H9 (cell line): ENCODE measurements at regions not wholly inside any gene's neighbourhood (a gene's known extent, or its start where the extent isn't known, plus 50 kb on each side); places are given as distances from the start of the nearest gene placed in this dataset.

ENCODE experiments used
- DNase-seq: peaks from one replicate; pipeline ENCODE4 v3.0.0-alpha.2; 2017
- H2AFZ ChIP-seq: one replicate; pipeline ENCODE4 v1.6.1; 2013; ENCODE audit warnings: mild to moderate bottlenecking, low read length, control low read depth, moderate library complexity
- H2AK5ac ChIP-seq: 2 replicates; pipeline ENCODE4 v1.6.1; 2013; ENCODE audit warnings: low read length, control low read depth, mixed read lengths; ENCODE audit not compliant: insufficient read length
- H2BK120ac ChIP-seq: one replicate; pipeline ENCODE4 v1.6.1; 2013; ENCODE audit warnings: low read depth, mild to moderate bottlenecking, low read length, control low read depth, inconsistent platforms; ENCODE audit not compliant: poor library complexity, severe bottlenecking
- H2BK12ac ChIP-seq: 2 replicates; pipeline ENCODE4 v1.6.1; 2013; ENCODE audit warnings: low read length, control low read depth, mixed read lengths, low read depth; ENCODE audit not compliant: insufficient read length
- H2BK15ac ChIP-seq: 2 replicates; pipeline ENCODE4 v1.6.1; 2013; ENCODE audit warnings: low read depth, low read length, control low read depth
- H2BK20ac ChIP-seq: one replicate; pipeline ENCODE4 v1.6.1; 2013; ENCODE audit warnings: low read depth, mild to moderate bottlenecking, low read length, control low read depth, inconsistent platforms; ENCODE audit not compliant: poor library complexity, severe bottlenecking
- H2BK5ac ChIP-seq: 2 replicates; pipeline ENCODE4 v1.6.1; 2013; ENCODE audit warnings: low read length, control low read depth, mixed read lengths; ENCODE audit not compliant: insufficient read length
- H3K14ac ChIP-seq: 2 replicates; pipeline ENCODE4 v1.6.1; 2013; ENCODE audit warnings: low read length, control low read depth; ENCODE audit not compliant: insufficient read depth
- H3K18ac ChIP-seq: 2 replicates; pipeline ENCODE4 v1.6.1; 2013; ENCODE audit warnings: low read depth, mild to moderate bottlenecking, mixed read lengths, low read length, control low read depth; ENCODE audit not compliant: insufficient read length
- H3K23ac ChIP-seq: 2 replicates; pipeline ENCODE4 v1.6.1; 2013; ENCODE audit warnings: low read length, control low read depth, mixed read lengths, low read depth; ENCODE audit not compliant: insufficient read length
- H3K23me2 ChIP-seq: 2 replicates; pipeline ENCODE4 v1.6.1; 2013; ENCODE audit warnings: low read depth, mild to moderate bottlenecking, mixed read lengths, low read length, control low read depth; ENCODE audit not compliant: insufficient read length, poor library complexity, severe bottlenecking
- H3K27ac ChIP-seq: 2 replicates; pipeline ENCODE4 v1.5.1; 2013; ENCODE audit warnings: low read length, control low read depth, mixed read lengths, low read depth; ENCODE audit not compliant: insufficient read length
- H3K27me3 ChIP-seq: 2 replicates; pipeline ENCODE4 v1.6.1; 2013; ENCODE audit warnings: low read length, control low read depth, inconsistent platforms; ENCODE audit not compliant: insufficient read depth
- H3K4ac ChIP-seq: 2 replicates; pipeline ENCODE4 v1.6.1; 2013; ENCODE audit warnings: low read depth, mild to moderate bottlenecking, control low read depth, inconsistent platforms, low read length, moderate library complexity
- H3K4me1 ChIP-seq: 2 replicates; pipeline ENCODE4 v1.6.1; 2013; ENCODE audit warnings: low read length, control low read depth, inconsistent platforms; ENCODE audit not compliant: insufficient read depth
- H3K4me2 ChIP-seq: 2 replicates; pipeline ENCODE4 v1.6.1; 2013; ENCODE audit warnings: low read length, control low read depth, mixed read lengths; ENCODE audit not compliant: insufficient read length, insufficient read depth
- H3K56ac ChIP-seq: 2 replicates; pipeline ENCODE4 v1.6.1; 2013; ENCODE audit warnings: low read depth, mild to moderate bottlenecking, mixed read lengths, low read length, control low read depth; ENCODE audit not compliant: insufficient read length
- H3K79me1 ChIP-seq: 2 replicates; pipeline ENCODE4 v1.6.1; 2013; ENCODE audit warnings: low read depth, mild to moderate bottlenecking, moderate library complexity, low read length, control low read depth, inconsistent platforms; ENCODE audit not compliant: insufficient read depth, poor library complexity, severe bottlenecking
- H3K79me2 ChIP-seq: 2 replicates; pipeline ENCODE4 v1.6.1; 2013; ENCODE audit warnings: low read length, control low read depth, inconsistent platforms; ENCODE audit not compliant: insufficient read depth
- H3K9ac ChIP-seq: 2 replicates; pipeline ENCODE4 v1.6.1; 2013; ENCODE audit warnings: low read length, control low read depth, mixed read lengths; ENCODE audit not compliant: insufficient read length; ENCODE audit errors: extremely low read depth
- H3K9me3 ChIP-seq: one replicate; pipeline ENCODE4 v1.6.1; 2013; ENCODE audit warnings: low read depth, low read length, inconsistent platforms; ENCODE audit not compliant: control insufficient read depth
- H3T11ph ChIP-seq: one replicate; pipeline ENCODE4 v1.6.1; 2013; ENCODE audit warnings: mild to moderate bottlenecking, low read length, control low read depth, inconsistent platforms
- H4K20me1 ChIP-seq: one replicate; pipeline ENCODE4 v1.6.1; 2013; ENCODE audit not compliant: control insufficient read depth, insufficient read length, insufficient read depth
- H4K5ac ChIP-seq: 2 replicates; pipeline ENCODE4 v1.6.1; 2013; ENCODE audit warnings: low read depth, mild to moderate bottlenecking, mixed read lengths, low read length, control low read depth; ENCODE audit not compliant: insufficient read length
- H4K8ac ChIP-seq: replicated peaks from 2 replicates; pipeline ENCODE4 v1.6.1; 2013; ENCODE audit warnings: low read length, control low read depth, mixed read lengths, low read depth; ENCODE audit not compliant: insufficient read length
- H4K91ac ChIP-seq: 2 replicates; pipeline ENCODE4 v1.6.1; 2013; ENCODE audit warnings: low read depth, mild to moderate bottlenecking, moderate library complexity, mixed read lengths, low read length, control low read depth; ENCODE audit not compliant: insufficient read length
- H3K27ac Mint-ChIP-seq, 3 experiments: 2 replicates in 2 of 3; 3 replicates in 1 of 3; pipeline ENCODE4 v1.8.0; 2020 to 2021; ENCODE audit warnings: mixed read lengths in 3 of 3, mild to moderate bottlenecking in 1 of 3, moderate library complexity in 1 of 3
- H3K27me3 Mint-ChIP-seq: 2 replicates; pipeline ENCODE4 v1.8.0; 2021; ENCODE audit warnings: low read depth, mild to moderate bottlenecking, moderate library complexity, mixed read lengths
- H3K36me3 Mint-ChIP-seq, 3 experiments: 2 replicates in 2 of 3; 3 replicates in 1 of 3; pipeline ENCODE4 v1.8.0; 2020 to 2021; ENCODE audit warnings: low read depth in 3 of 3, mixed read lengths in 3 of 3; ENCODE audit not compliant: insufficient read depth in 1 of 3
- H3K4me1 Mint-ChIP-seq, 2 experiments: 2 replicates each; pipeline ENCODE4 v1.8.0; 2020; ENCODE audit warnings: mixed read lengths in 2 of 2
- H3K4me3 Mint-ChIP-seq, 2 experiments: 2 replicates in 1 of 2; 3 replicates in 1 of 2; pipeline ENCODE4 v1.8.0; 2020 to 2021; ENCODE audit warnings: mild to moderate bottlenecking in 2 of 2, mixed read lengths in 2 of 2, moderate library complexity in 1 of 2
- H3K9me3 Mint-ChIP-seq, 2 experiments: 2 replicates in 1 of 2; 3 replicates in 1 of 2; pipeline ENCODE4 v1.8.0; 2020; ENCODE audit warnings: mild to moderate bottlenecking in 2 of 2, mixed read lengths in 2 of 2, moderate library complexity in 1 of 2
- WGBS: extraction: QIAGEN DNeasy Blood & Tissue Kit; methylation state at CpG from one replicate; pipeline ENCODE4 v1.1.7; 2013; ENCODE audit warnings: missing lambda C conversion rate, low lambda C conversion rate, mixed read lengths; ENCODE audit not compliant: insufficient read length; ENCODE audit errors: extremely low coverage; 5-methylcytosine and 5-hydroxymethylcytosine counted together
- TF ChIP-seq, protein P1 (sequence below): fragments of 200-600 bp; sonication (generic); conservative IDR thresholded peaks from 3 replicates; pipeline ENCODE4 v1.8.0; 2021; ENCODE audit warnings: antibody characterized with exemption, mild to moderate bottlenecking

DNA sequence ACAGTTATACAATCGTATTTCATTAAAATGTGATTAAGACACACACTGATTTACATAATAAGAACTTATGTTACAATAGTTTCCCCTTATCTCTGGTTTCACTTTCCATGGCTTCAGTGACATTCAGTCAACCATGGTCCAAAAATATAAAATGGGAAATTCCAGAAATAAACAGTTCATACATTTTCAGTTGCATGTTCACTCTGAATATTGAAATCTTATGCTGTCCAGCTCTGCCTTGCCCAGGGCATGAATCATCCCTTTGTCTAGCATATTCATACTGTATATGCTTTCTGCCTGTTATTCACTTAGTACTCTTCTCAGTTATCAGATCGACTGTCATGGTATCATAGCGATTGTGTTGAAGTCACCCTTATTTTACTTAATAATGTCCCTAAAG lies 173.8 kb upstream of the DCAF12L2 start:
- H2BK15ac ChIP-seq: no peak overlapping the region
- Mint-ChIP-seq H3K36me3 (peaks cover 0 to 13% (median 11%) of the 10 kb centered on the region in 3 experiments; a peak in 5 of 7 replicates), H3K27me3 (no peaks in the 10 kb centered on the region), H3K4me1 (peaks cover 0 to 10% of the 10 kb centered on the region in 2 experiments; a peak in 2 of 4 replicates), H3K27ac (no peak overlapping the region), H3K9me3 (peaks cover 12 to 43% of the 10 kb centered on the region in 2 experiments), H3K4me3 (no peak overlapping the region)
- no peak overlapping the region for H2BK120ac ChIP-seq
- no peak overlapping the region for H2BK5ac ChIP-seq
- H4K91ac ChIP-seq: no peak overlapping the region
- no peak overlapping the region for H3K18ac ChIP-seq
- TF ChIP-seq, protein P1, sequence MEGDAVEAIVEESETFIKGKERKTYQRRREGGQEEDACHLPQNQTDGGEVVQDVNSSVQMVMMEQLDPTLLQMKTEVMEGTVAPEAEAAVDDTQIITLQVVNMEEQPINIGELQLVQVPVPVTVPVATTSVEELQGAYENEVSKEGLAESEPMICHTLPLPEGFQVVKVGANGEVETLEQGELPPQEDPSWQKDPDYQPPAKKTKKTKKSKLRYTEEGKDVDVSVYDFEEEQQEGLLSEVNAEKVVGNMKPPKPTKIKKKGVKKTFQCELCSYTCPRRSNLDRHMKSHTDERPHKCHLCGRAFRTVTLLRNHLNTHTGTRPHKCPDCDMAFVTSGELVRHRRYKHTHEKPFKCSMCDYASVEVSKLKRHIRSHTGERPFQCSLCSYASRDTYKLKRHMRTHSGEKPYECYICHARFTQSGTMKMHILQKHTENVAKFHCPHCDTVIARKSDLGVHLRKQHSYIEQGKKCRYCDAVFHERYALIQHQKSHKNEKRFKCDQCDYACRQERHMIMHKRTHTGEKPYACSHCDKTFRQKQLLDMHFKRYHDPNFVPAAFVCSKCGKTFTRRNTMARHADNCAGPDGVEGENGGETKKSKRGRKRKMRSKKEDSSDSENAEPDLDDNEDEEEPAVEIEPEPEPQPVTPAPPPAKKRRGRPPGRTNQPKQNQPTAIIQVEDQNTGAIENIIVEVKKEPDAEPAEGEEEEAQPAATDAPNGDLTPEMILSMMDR: no peak
- H2BK20ac ChIP-seq: no peak overlapping the region
- no peak overlapping the region for H2BK12ac ChIP-seq
- H3K56ac ChIP-seq: no peak overlapping the region
- WGBS: no CpG with 5 or more reads among the region's 3 CpGs
- H3K14ac ChIP-seq: no peak overlapping the region
- H3K79me1 ChIP-seq: no peaks in the 10 kb centered on the region
- H3K4me1 ChIP-seq: no peaks in the 10 kb centered on the region; the same call in 1 of the 2 replicates
- no peak overlapping the region for H3K4ac ChIP-seq
- H3K23me2 ChIP-seq: no peaks in the 10 kb centered on the region
- H3K9me3 ChIP-seq: no peaks in the 10 kb centered on the region
- no peak overlapping the region for H4K5ac ChIP-seq
- no peaks in the 10 kb centered on the region for H3K27me3 ChIP-seq
- no peak overlapping the region for H2AFZ ChIP-seq
- no peak overlapping the region for H3T11ph ChIP-seq
- H3K79me2 ChIP-seq: no peaks in the 10 kb centered on the region
- no peak overlapping the region for H3K4me2 ChIP-seq
- no peak overlapping the region for H2AK5ac ChIP-seq
- no peak for DNase-seq
- H3K9ac ChIP-seq: no peak overlapping the region
- H3K27ac ChIP-seq: no peak overlapping the region
- no peak overlapping the region for H3K23ac ChIP-seq
- no peak overlapping the region for H4K8ac ChIP-seq
- H4K20me1 ChIP-seq: no peaks in the 10 kb centered on the region
